H9 (cell line): ENCODE measurements at regions not wholly inside any gene's neighbourhood (a gene's known extent, or its start where the extent isn't known, plus 50 kb on each side); places are given as distances from the start of the nearest gene placed in this dataset.

Experiments
- DNase-seq: peaks from one replicate; pipeline ENCODE4 v3.0.0-alpha.2; 2017
- H2AFZ ChIP-seq: one replicate; pipeline ENCODE4 v1.6.1; 2013; ENCODE audit warnings: mild to moderate bottlenecking, low read length, control low read depth, moderate library complexity
- H2AK5ac ChIP-seq: 2 replicates; pipeline ENCODE4 v1.6.1; 2013; ENCODE audit warnings: low read length, control low read depth, mixed read lengths; ENCODE audit not compliant: insufficient read length
- H2BK120ac ChIP-seq: one replicate; pipeline ENCODE4 v1.6.1; 2013; ENCODE audit warnings: low read depth, mild to moderate bottlenecking, low read length, control low read depth, inconsistent platforms; ENCODE audit not compliant: poor library complexity, severe bottlenecking
- H2BK12ac ChIP-seq: 2 replicates; pipeline ENCODE4 v1.6.1; 2013; ENCODE audit warnings: low read length, control low read depth, mixed read lengths, low read depth; ENCODE audit not compliant: insufficient read length
- H2BK15ac ChIP-seq: 2 replicates; pipeline ENCODE4 v1.6.1; 2013; ENCODE audit warnings: low read depth, low read length, control low read depth
- H2BK20ac ChIP-seq: one replicate; pipeline ENCODE4 v1.6.1; 2013; ENCODE audit warnings: low read depth, mild to moderate bottlenecking, low read length, control low read depth, inconsistent platforms; ENCODE audit not compliant: poor library complexity, severe bottlenecking
- H2BK5ac ChIP-seq: 2 replicates; pipeline ENCODE4 v1.6.1; 2013; ENCODE audit warnings: low read length, control low read depth, mixed read lengths; ENCODE audit not compliant: insufficient read length
- H3K14ac ChIP-seq: 2 replicates; pipeline ENCODE4 v1.6.1; 2013; ENCODE audit warnings: low read length, control low read depth; ENCODE audit not compliant: insufficient read depth
- H3K18ac ChIP-seq: 2 replicates; pipeline ENCODE4 v1.6.1; 2013; ENCODE audit warnings: low read depth, mild to moderate bottlenecking, mixed read lengths, low read length, control low read depth; ENCODE audit not compliant: insufficient read length
- H3K23ac ChIP-seq: 2 replicates; pipeline ENCODE4 v1.6.1; 2013; ENCODE audit warnings: low read length, control low read depth, mixed read lengths, low read depth; ENCODE audit not compliant: insufficient read length
- H3K23me2 ChIP-seq: 2 replicates; pipeline ENCODE4 v1.6.1; 2013; ENCODE audit warnings: low read depth, mild to moderate bottlenecking, mixed read lengths, low read length, control low read depth; ENCODE audit not compliant: insufficient read length, poor library complexity, severe bottlenecking
- H3K27ac ChIP-seq: 2 replicates; pipeline ENCODE4 v1.5.1; 2013; ENCODE audit warnings: low read length, control low read depth, mixed read lengths, low read depth; ENCODE audit not compliant: insufficient read length
- H3K27me3 ChIP-seq: 2 replicates; pipeline ENCODE4 v1.6.1; 2013; ENCODE audit warnings: low read length, control low read depth, inconsistent platforms; ENCODE audit not compliant: insufficient read depth
- H3K4ac ChIP-seq: 2 replicates; pipeline ENCODE4 v1.6.1; 2013; ENCODE audit warnings: low read depth, mild to moderate bottlenecking, control low read depth, inconsistent platforms, low read length, moderate library complexity
- H3K4me1 ChIP-seq: 2 replicates; pipeline ENCODE4 v1.6.1; 2013; ENCODE audit warnings: low read length, control low read depth, inconsistent platforms; ENCODE audit not compliant: insufficient read depth
- H3K4me2 ChIP-seq: 2 replicates; pipeline ENCODE4 v1.6.1; 2013; ENCODE audit warnings: low read length, control low read depth, mixed read lengths; ENCODE audit not compliant: insufficient read length, insufficient read depth
- H3K56ac ChIP-seq: 2 replicates; pipeline ENCODE4 v1.6.1; 2013; ENCODE audit warnings: low read depth, mild to moderate bottlenecking, mixed read lengths, low read length, control low read depth; ENCODE audit not compliant: insufficient read length
- H3K79me1 ChIP-seq: 2 replicates; pipeline ENCODE4 v1.6.1; 2013; ENCODE audit warnings: low read depth, mild to moderate bottlenecking, moderate library complexity, low read length, control low read depth, inconsistent platforms; ENCODE audit not compliant: insufficient read depth, poor library complexity, severe bottlenecking
- H3K79me2 ChIP-seq: 2 replicates; pipeline ENCODE4 v1.6.1; 2013; ENCODE audit warnings: low read length, control low read depth, inconsistent platforms; ENCODE audit not compliant: insufficient read depth
- H3K9ac ChIP-seq: 2 replicates; pipeline ENCODE4 v1.6.1; 2013; ENCODE audit warnings: low read length, control low read depth, mixed read lengths; ENCODE audit not compliant: insufficient read length; ENCODE audit errors: extremely low read depth
- H3K9me3 ChIP-seq: one replicate; pipeline ENCODE4 v1.6.1; 2013; ENCODE audit warnings: low read depth, low read length, inconsistent platforms; ENCODE audit not compliant: control insufficient read depth
- H3T11ph ChIP-seq: one replicate; pipeline ENCODE4 v1.6.1; 2013; ENCODE audit warnings: mild to moderate bottlenecking, low read length, control low read depth, inconsistent platforms
- H4K20me1 ChIP-seq: one replicate; pipeline ENCODE4 v1.6.1; 2013; ENCODE audit not compliant: control insufficient read depth, insufficient read length, insufficient read depth
- H4K5ac ChIP-seq: 2 replicates; pipeline ENCODE4 v1.6.1; 2013; ENCODE audit warnings: low read depth, mild to moderate bottlenecking, mixed read lengths, low read length, control low read depth; ENCODE audit not compliant: insufficient read length
- H4K8ac ChIP-seq: replicated peaks from 2 replicates; pipeline ENCODE4 v1.6.1; 2013; ENCODE audit warnings: low read length, control low read depth, mixed read lengths, low read depth; ENCODE audit not compliant: insufficient read length
- H4K91ac ChIP-seq: 2 replicates; pipeline ENCODE4 v1.6.1; 2013; ENCODE audit warnings: low read depth, mild to moderate bottlenecking, moderate library complexity, mixed read lengths, low read length, control low read depth; ENCODE audit not compliant: insufficient read length
- H3K27ac Mint-ChIP-seq, 3 experiments: 2 replicates in 2 of 3; 3 replicates in 1 of 3; pipeline ENCODE4 v1.8.0; 2020 to 2021; ENCODE audit warnings: mixed read lengths in 3 of 3, mild to moderate bottlenecking in 1 of 3, moderate library complexity in 1 of 3
- H3K27me3 Mint-ChIP-seq: 2 replicates; pipeline ENCODE4 v1.8.0; 2021; ENCODE audit warnings: low read depth, mild to moderate bottlenecking, moderate library complexity, mixed read lengths
- H3K36me3 Mint-ChIP-seq, 3 experiments: 2 replicates in 2 of 3; 3 replicates in 1 of 3; pipeline ENCODE4 v1.8.0; 2020 to 2021; ENCODE audit warnings: low read depth in 3 of 3, mixed read lengths in 3 of 3; ENCODE audit not compliant: insufficient read depth in 1 of 3
- H3K4me1 Mint-ChIP-seq, 2 experiments: 2 replicates each; pipeline ENCODE4 v1.8.0; 2020; ENCODE audit warnings: mixed read lengths in 2 of 2
- H3K4me3 Mint-ChIP-seq, 2 experiments: 2 replicates in 1 of 2; 3 replicates in 1 of 2; pipeline ENCODE4 v1.8.0; 2020 to 2021; ENCODE audit warnings: mild to moderate bottlenecking in 2 of 2, mixed read lengths in 2 of 2, moderate library complexity in 1 of 2
- H3K9me3 Mint-ChIP-seq, 2 experiments: 2 replicates in 1 of 2; 3 replicates in 1 of 2; pipeline ENCODE4 v1.8.0; 2020; ENCODE audit warnings: mild to moderate bottlenecking in 2 of 2, mixed read lengths in 2 of 2, moderate library complexity in 1 of 2
- WGBS: extraction: QIAGEN DNeasy Blood & Tissue Kit; methylation state at CpG from one replicate; pipeline ENCODE4 v1.1.7; 2013; ENCODE audit warnings: missing lambda C conversion rate, low lambda C conversion rate, mixed read lengths; ENCODE audit not compliant: insufficient read length; ENCODE audit errors: extremely low coverage; 5-methylcytosine and 5-hydroxymethylcytosine counted together
- TF ChIP-seq, protein P1 (sequence below): fragments of 200-600 bp; sonication (generic); conservative IDR thresholded peaks from 3 replicates; pipeline ENCODE4 v1.8.0; 2021; ENCODE audit warnings: antibody characterized with exemption, mild to moderate bottlenecking

- Mint-ChIP-seq H3K27me3 (no peaks in the 10 kb centered on the region; the same call in none of the 2 replicates), H3K4me3 (no peak overlapping the region), H3K27ac (no peak overlapping the region), H3K4me1 (peaks cover 0 to 3% of the 10 kb centered on the region in 2 experiments; a peak in 2 of 4 replicates), H3K36me3 (no peaks in the 10 kb centered on the region), H3K9me3 (peaks cover 0 to 2% of the 10 kb centered on the region in 2 experiments; a peak in 1 of 5 replicates)
- DNase-seq: no peak
- Histone ChIP-seq H3K4me2 (no peak overlapping the region), H3K56ac (no peak overlapping the region), H4K8ac (no peak overlapping the region), H2AFZ (no peak overlapping the region), H2BK120ac (no peak overlapping the region), H3K79me2 (no peaks in the 10 kb centered on the region), H3K18ac (no peak overlapping the region), H2AK5ac (no peak overlapping the region), H2BK12ac (no peak overlapping the region), H3K9ac (no peak overlapping the region), H3K79me1 (no peaks in the 10 kb centered on the region), H3K4ac (no peak overlapping the region), H4K91ac (no peak overlapping the region), H3K27ac (no peak overlapping the region), H2BK5ac (no peak overlapping the region), H3K14ac (no peak overlapping the region), H3T11ph (no peak overlapping the region), H2BK20ac (no peak overlapping the region), H3K23ac (no peak overlapping the region), H2BK15ac (no peak overlapping the region), H4K5ac (no peak overlapping the region), H3K27me3 (no peaks in the 10 kb centered on the region), H4K20me1 (no peaks in the 10 kb centered on the region), H3K4me1 (no peaks in the 10 kb centered on the region), H3K9me3 (no peaks in the 10 kb centered on the region), H3K23me2 (no peaks in the 10 kb centered on the region)
- TF ChIP-seq, protein P1, sequence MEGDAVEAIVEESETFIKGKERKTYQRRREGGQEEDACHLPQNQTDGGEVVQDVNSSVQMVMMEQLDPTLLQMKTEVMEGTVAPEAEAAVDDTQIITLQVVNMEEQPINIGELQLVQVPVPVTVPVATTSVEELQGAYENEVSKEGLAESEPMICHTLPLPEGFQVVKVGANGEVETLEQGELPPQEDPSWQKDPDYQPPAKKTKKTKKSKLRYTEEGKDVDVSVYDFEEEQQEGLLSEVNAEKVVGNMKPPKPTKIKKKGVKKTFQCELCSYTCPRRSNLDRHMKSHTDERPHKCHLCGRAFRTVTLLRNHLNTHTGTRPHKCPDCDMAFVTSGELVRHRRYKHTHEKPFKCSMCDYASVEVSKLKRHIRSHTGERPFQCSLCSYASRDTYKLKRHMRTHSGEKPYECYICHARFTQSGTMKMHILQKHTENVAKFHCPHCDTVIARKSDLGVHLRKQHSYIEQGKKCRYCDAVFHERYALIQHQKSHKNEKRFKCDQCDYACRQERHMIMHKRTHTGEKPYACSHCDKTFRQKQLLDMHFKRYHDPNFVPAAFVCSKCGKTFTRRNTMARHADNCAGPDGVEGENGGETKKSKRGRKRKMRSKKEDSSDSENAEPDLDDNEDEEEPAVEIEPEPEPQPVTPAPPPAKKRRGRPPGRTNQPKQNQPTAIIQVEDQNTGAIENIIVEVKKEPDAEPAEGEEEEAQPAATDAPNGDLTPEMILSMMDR: no peak
- no CpG with 5 or more reads among the region's 3 CpGs for WGBS
Measured at GRCh38 chr14:98731701-98732100, 540.3 kb downstream of the BCL11B start.
